Uterus (tissue), 2 donors: ENCODE measurements at regions not wholly inside any gene's neighbourhood (a gene's known extent, or its start where the extent isn't known, plus 50 kb on each side); places are given as distances from the start of the nearest gene placed in this dataset.

Experiments
- POLR2A ChIP-seq, 2 donors: fragments of 450-650 bp; IDR thresholded peaks; one replicate each; pipeline ENCODE4 v1.6.1; 2016; ENCODE audit warnings: antibody characterized with exemption in 2 of 2, mild to moderate bottlenecking in 1 of 2, moderate library complexity in 1 of 2
- TF ChIP-seq, protein P1 (sequence below), 4 experiments: fragments of 200-600 bp in 2 of 4; fragments of 450-650 bp in 2 of 4; sonication (generic) in 2 of 4; IDR thresholded peaks; one replicate each; pipeline ENCODE4 v1.5.1; 2016 to 2019; ENCODE audit warnings: antibody characterized with exemption in 4 of 4, mild to moderate bottlenecking in 2 of 4, moderate library complexity in 1 of 4

DNA sequence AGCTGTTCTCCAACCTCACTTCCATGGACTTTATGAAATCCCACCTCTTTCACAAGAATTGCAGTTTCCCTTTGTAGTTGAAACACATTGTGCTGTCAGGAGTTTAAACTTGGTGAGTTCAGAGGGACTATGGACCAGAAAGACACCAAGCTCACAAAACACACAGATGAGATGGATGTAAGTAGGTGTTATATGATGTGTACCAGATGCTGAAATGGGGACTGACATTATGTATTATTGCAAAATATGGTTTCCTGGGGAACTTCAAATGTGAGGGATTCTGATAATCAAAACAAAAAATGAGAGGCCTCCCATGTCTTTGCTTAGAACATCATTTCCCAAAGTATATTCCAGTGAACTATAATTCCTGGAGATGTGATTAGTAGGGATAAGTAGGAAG, 401.1 kb upstream of the ARID1B start:
- no peak for TF ChIP-seq POLR2A (IDR thresholded peaks at IDR 0.05)
- TF ChIP-seq, protein P1, sequence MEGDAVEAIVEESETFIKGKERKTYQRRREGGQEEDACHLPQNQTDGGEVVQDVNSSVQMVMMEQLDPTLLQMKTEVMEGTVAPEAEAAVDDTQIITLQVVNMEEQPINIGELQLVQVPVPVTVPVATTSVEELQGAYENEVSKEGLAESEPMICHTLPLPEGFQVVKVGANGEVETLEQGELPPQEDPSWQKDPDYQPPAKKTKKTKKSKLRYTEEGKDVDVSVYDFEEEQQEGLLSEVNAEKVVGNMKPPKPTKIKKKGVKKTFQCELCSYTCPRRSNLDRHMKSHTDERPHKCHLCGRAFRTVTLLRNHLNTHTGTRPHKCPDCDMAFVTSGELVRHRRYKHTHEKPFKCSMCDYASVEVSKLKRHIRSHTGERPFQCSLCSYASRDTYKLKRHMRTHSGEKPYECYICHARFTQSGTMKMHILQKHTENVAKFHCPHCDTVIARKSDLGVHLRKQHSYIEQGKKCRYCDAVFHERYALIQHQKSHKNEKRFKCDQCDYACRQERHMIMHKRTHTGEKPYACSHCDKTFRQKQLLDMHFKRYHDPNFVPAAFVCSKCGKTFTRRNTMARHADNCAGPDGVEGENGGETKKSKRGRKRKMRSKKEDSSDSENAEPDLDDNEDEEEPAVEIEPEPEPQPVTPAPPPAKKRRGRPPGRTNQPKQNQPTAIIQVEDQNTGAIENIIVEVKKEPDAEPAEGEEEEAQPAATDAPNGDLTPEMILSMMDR (IDR thresholded peaks at IDR 0.05), result no peak
